Gastrocnemius medialis (tissue), 4 donors: ENCODE measurements at regions not wholly inside any gene's neighbourhood (a gene's known extent, or its start where the extent isn't known, plus 50 kb on each side); places are given as distances from the start of the nearest gene placed in this dataset.

Experiments used
- CTCF ChIP-seq, 5 experiments: fragments of 450-650 bp in 3 of 5; fragments of 200-600 bp in 2 of 5; sonication (generic) in 2 of 5; IDR thresholded peaks in 4 of 5; conservative IDR thresholded peaks in 1 of 5; 1 replicate in 4 of 5; 2 replicates in 1 of 5; pipeline ENCODE4 v1.5.1; 2016 to 2019; ENCODE audit warnings: antibody characterized with exemption in 5 of 5, mild to moderate bottlenecking in 3 of 5, moderate library complexity in 3 of 5
- POLR2A ChIP-seq, 2 donors: fragments of 450-650 bp; IDR thresholded peaks; one replicate each; pipeline ENCODE4 v1.6.1; 2017; ENCODE audit warnings: antibody characterized with exemption in 2 of 2, mild to moderate bottlenecking in 2 of 2, moderate library complexity in 2 of 2

- TF ChIP-seq CTCF (IDR thresholded peaks at IDR 0.05 in 4 of 5, conservative IDR thresholded peaks at IDR 0.05 in 1 of 5) (no peak), POLR2A (IDR thresholded peaks at IDR 0.05) (no peak)
Measured at GRCh38 chr10:57222129-57222528, 861.1 kb upstream of the ZWINT start.
